Mesothelial cell of epicardium (in vitro differentiated cells): ENCODE measurements at regions not wholly inside any gene's neighbourhood (a gene's known extent, or its start where the extent isn't known, plus 50 kb on each side); places are given as distances from the start of the nearest gene placed in this dataset.

Experiments
- DNase-seq, 2 experiments: peaks; one replicate each; pipeline ENCODE4 v3.0.0; 2021; ENCODE audit warnings: low spot score in 2 of 2; ENCODE audit not compliant: unreplicated experiment in 2 of 2
- H3K27ac Mint-ChIP-seq: 2 replicates; pipeline ENCODE4 v1.8.0; 2021; ENCODE audit warnings: mixed read lengths
- H3K27me3 Mint-ChIP-seq: 2 replicates; pipeline ENCODE4 v1.8.0; 2021; ENCODE audit warnings: low read depth, mixed read lengths
- H3K36me3 Mint-ChIP-seq: 2 replicates; pipeline ENCODE4 v1.8.0; 2021; ENCODE audit warnings: mixed read lengths
- H3K4me1 Mint-ChIP-seq: 2 replicates; pipeline ENCODE4 v1.8.0; 2021; ENCODE audit warnings: mixed read lengths
- H3K4me3 Mint-ChIP-seq: 2 replicates; pipeline ENCODE4 v1.8.0; 2021; ENCODE audit warnings: mild to moderate bottlenecking, moderate library complexity, mixed read lengths
- H3K9me3 Mint-ChIP-seq: 2 replicates; pipeline ENCODE4 v1.8.0; 2021; ENCODE audit warnings: mixed read lengths
- CTCF ChIP-seq: fragments of 200-600 bp; sonication (generic); IDR thresholded peaks from one replicate; pipeline ENCODE4 v1.5.0; 2021; ENCODE audit warnings: antibody characterized with exemption; ENCODE audit not compliant: unreplicated experiment

- no peak for DNase-seq
Observed at GRCh38 chr17:63154586-63155244, 188.7 kb downstream of the TANC2 start.

GRCh38 chr17:63156986-63157385 lies 191.0 kb downstream of the TANC2 start:
- peaks cover 25% of the 10 kb centered on the region for H3K4me1 Mint-ChIP-seq
- H3K27ac Mint-ChIP-seq, result no peak overlapping the region

More at GRCh38 chr17:63154586-63155244, 188.7 kb downstream of the TANC2 start:
- no peak for TF ChIP-seq CTCF
- Mint-ChIP-seq H3K27ac (no peak overlapping the region), H3K4me3 (no peak overlapping the region), H3K9me3 (no peaks in the 10 kb centered on the region), H3K4me1 (peaks cover 45% of the 10 kb centered on the region), H3K36me3 (no peaks in the 10 kb centered on the region), H3K27me3 (no peaks in the 10 kb centered on the region)

GRCh38 chr17:63162406-63163157 lies 196.5 kb downstream of the TANC2 start:
- no peak overlapping the region for H3K4me3 Mint-ChIP-seq

More at GRCh38 chr17:63156986-63157385, 191.0 kb downstream of the TANC2 start:
- no peaks in the 10 kb centered on the region for H3K36me3 Mint-ChIP-seq
- no peak for DNase-seq
- no peak overlapping the region for H3K4me3 Mint-ChIP-seq
- TF ChIP-seq CTCF, result no peak
- no peaks in the 10 kb centered on the region for H3K27me3 Mint-ChIP-seq
- no peaks in the 10 kb centered on the region for H3K9me3 Mint-ChIP-seq

GRCh38 chr17:63163158-63163520 lies 197.1 kb downstream of the TANC2 start:
- H3K36me3 Mint-ChIP-seq, result no peaks in the 10 kb centered on the region
- no peak for DNase-seq
- no peaks in the 10 kb centered on the region for H3K9me3 Mint-ChIP-seq
- no peak overlapping the region for H3K4me3 Mint-ChIP-seq
- H3K4me1 Mint-ChIP-seq, result no peaks in the 10 kb centered on the region
- no peaks in the 10 kb centered on the region for H3K27me3 Mint-ChIP-seq
- H3K27ac Mint-ChIP-seq, result no peak overlapping the region
- no peak for TF ChIP-seq CTCF

More at GRCh38 chr17:63162406-63163157, 196.5 kb downstream of the TANC2 start:
- no peaks in the 10 kb centered on the region for H3K36me3 Mint-ChIP-seq
- H3K27me3 Mint-ChIP-seq, result no peaks in the 10 kb centered on the region
- no peak for DNase-seq
- H3K9me3 Mint-ChIP-seq, result no peaks in the 10 kb centered on the region
- H3K27ac Mint-ChIP-seq, result no peak overlapping the region
- no peak for TF ChIP-seq CTCF
- no peaks in the 10 kb centered on the region for H3K4me1 Mint-ChIP-seq

- peaks cover 3% of the 10 kb centered on the region for H3K36me3 Mint-ChIP-seq
- no peak for TF ChIP-seq CTCF
- H3K4me3 Mint-ChIP-seq, result no peak overlapping the region
- no peak for DNase-seq
- H3K4me1 Mint-ChIP-seq, result peaks cover 9% of the 10 kb centered on the region
- H3K27me3 Mint-ChIP-seq, result no peaks in the 10 kb centered on the region
- H3K9me3 Mint-ChIP-seq, result no peaks in the 10 kb centered on the region
- H3K27ac Mint-ChIP-seq, result no peak overlapping the region
Observed at GRCh38 chr17:63165400-63165799, 199.4 kb downstream of the TANC2 start.
